ENCODE measurements at regions not wholly inside any gene's neighbourhood (a gene's known extent, or its start where the extent isn't known, plus 50 kb on each side); places are given as distances from the start of the nearest gene placed in this dataset.
"Not testable (repeated sequence)": the region's sequence is repeated elsewhere in the genome, so short reads cannot be mapped to it uniquely, and the experiment has no call there.

DNA sequence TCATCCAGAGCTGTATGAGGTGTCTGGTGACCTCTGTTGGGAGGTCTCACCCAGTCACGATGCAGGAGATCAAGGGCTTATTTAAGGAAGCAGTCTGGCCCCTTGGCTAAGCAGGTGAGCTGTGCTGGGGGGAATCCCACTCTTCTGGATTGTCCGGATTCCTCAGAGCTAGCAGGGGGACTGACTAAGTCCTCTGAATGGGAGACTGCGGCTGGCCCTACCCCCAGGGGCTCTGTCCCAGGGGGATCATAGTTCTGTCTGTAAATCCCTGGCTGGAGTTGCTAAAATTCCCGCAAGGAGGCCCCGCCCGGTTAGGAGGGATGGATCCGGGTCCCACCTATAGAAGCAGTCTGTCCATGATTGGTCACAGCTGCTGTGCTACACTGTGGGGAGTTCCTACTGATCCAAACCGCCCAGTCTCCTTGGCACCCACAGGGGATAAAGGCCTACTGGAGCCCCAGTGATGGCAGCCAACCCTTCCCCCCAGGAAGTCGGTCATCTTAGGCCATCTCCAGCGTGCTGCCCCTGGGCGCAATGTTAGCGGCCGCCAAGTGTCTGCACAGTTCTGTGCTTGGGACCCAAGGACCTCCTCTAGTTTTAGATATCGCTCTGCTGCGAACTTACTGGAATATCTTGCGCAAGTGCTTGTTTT, 118.2 kb upstream of the KLF8 start:
- Mint-ChIP-seq H3K4me3 (no peak overlapping the region), H3K36me3 (ENCODE audit: low read depth) (no peaks in the 10 kb centered on the region), H3K27me3 (ENCODE audit: low read depth, poor library complexity) (no peaks in the 10 kb centered on the region), H3K9me3 (peaks cover 53% of the 10 kb centered on the region), H3K27ac (no peak overlapping the region), H3K4me1 (no peaks in the 10 kb centered on the region)
- no peak for DNase-seq
- TF ChIP-seq, protein P1, sequence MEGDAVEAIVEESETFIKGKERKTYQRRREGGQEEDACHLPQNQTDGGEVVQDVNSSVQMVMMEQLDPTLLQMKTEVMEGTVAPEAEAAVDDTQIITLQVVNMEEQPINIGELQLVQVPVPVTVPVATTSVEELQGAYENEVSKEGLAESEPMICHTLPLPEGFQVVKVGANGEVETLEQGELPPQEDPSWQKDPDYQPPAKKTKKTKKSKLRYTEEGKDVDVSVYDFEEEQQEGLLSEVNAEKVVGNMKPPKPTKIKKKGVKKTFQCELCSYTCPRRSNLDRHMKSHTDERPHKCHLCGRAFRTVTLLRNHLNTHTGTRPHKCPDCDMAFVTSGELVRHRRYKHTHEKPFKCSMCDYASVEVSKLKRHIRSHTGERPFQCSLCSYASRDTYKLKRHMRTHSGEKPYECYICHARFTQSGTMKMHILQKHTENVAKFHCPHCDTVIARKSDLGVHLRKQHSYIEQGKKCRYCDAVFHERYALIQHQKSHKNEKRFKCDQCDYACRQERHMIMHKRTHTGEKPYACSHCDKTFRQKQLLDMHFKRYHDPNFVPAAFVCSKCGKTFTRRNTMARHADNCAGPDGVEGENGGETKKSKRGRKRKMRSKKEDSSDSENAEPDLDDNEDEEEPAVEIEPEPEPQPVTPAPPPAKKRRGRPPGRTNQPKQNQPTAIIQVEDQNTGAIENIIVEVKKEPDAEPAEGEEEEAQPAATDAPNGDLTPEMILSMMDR (IDR thresholded peaks at IDR 0.05) = no peak

DNA sequence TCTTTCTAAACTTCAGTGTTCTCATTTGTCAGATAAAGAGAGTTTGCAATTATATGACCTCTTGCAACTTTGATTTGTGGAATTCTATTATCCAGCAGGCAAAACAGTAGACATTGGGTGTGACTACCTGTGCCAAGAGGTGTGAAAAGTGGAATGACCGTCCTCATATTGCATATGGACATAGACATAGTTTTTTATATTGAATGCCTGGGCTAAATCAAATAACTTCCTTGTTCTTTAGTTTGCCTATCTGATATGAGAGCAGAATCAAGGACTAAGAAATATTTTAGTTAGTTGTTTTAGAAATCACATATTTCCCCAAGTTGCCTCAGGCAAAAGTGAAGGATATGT, 117.7 kb upstream of the KLF8 start:
- no peak overlapping the region for H3K4me3 Mint-ChIP-seq
- no peaks in the 10 kb centered on the region for H3K4me1 Mint-ChIP-seq
- TF ChIP-seq, protein P1 (IDR thresholded peaks at IDR 0.05) = no peak

DNA sequence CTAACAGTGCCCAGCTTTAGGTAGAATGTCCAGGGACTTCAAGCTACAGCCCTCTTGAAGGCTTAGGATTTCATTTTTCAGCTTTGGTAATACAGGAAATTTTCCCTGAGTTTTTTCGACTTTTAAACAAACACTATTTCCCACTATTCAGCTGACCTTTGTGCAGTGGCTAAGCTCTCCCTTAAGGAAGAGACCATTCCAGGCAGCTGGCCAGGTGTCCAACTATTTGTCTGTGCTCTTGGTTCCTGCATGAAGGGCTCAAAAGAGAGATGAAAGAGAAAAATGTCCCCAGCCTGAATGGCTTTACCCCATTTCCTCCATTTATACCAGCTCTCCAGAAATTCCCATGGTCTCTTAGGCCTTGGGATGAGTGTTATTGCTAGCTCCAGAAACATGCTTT, 111.9 kb upstream of the KLF8 start:
- no peaks in the 10 kb centered on the region for H3K27me3 Mint-ChIP-seq (ENCODE audit: low read depth, poor library complexity)
- no peak for DNase-seq
- TF ChIP-seq, protein P1 (IDR thresholded peaks at IDR 0.05) = no peak
- H3K36me3 Mint-ChIP-seq (ENCODE audit: low read depth) = no peaks in the 10 kb centered on the region
- no peak overlapping the region for H3K27ac Mint-ChIP-seq
- H3K9me3 Mint-ChIP-seq = peaks cover 39% of the 10 kb centered on the region
- H3K4me1 Mint-ChIP-seq = no peaks in the 10 kb centered on the region
- no peak overlapping the region for H3K4me3 Mint-ChIP-seq

More for the DNA sequence above, 117.7 kb upstream of the KLF8 start:
- Mint-ChIP-seq H3K9me3 (peaks cover 50% of the 10 kb centered on the region), H3K27ac (no peak overlapping the region), H3K27me3 (ENCODE audit: low read depth, poor library complexity) (no peaks in the 10 kb centered on the region), H3K36me3 (ENCODE audit: low read depth) (no peaks in the 10 kb centered on the region)
- no peak for DNase-seq

DNA sequence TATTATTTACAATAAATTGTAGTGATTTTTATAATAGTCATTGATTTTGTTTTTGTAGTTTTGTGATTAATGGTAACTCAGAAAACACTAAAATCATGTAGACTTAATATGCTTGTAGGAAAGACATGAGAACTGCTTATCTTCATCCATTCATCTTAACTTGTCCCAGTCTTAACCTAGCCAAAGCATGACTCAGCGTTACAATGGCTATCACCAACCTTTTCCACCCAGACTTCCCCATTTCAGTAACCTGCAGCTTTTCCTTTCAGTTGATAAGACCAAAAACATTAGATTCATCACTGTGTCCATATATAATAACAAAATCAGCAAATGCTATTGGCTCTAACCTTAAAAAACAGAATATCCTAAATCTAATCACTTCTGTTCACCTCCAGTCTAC, 106.2 kb upstream of the KLF8 start:
- H3K4me1 Mint-ChIP-seq = no peaks in the 10 kb centered on the region
- peaks cover 58% of the 10 kb centered on the region for H3K9me3 Mint-ChIP-seq
- TF ChIP-seq, protein P1 (IDR thresholded peaks at IDR 0.05) = no peak
- peaks cover 5% of the 10 kb centered on the region for H3K36me3 Mint-ChIP-seq (ENCODE audit: low read depth)
- no peaks in the 10 kb centered on the region for H3K27me3 Mint-ChIP-seq (ENCODE audit: low read depth, poor library complexity)
- DNase-seq = no peak
- H3K27ac Mint-ChIP-seq = no peak overlapping the region
- no peak overlapping the region for H3K4me3 Mint-ChIP-seq

DNA sequence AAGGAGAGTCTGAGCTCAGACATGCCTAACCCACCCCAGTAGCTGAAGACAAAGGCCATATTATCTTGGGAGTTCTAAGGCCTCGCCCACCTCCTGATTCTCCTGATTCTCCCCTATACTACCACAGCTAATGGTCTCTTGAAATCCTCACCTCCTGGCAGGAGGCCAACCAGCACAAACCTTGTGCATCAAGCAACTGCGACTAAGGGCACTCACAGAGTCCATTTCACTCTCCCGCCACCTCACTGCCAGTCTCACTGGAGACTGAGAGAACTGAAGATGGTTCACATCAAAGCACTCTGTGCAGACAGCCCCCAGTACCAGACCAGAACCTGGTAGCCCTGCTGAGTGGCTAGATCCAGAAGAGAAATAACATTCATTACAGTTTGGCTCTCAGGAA, 102.1 kb upstream of the KLF8 start:
- H3K4me1 Mint-ChIP-seq = no peaks in the 10 kb centered on the region
- TF ChIP-seq, protein P1 (IDR thresholded peaks at IDR 0.05) = no peak

DNA sequence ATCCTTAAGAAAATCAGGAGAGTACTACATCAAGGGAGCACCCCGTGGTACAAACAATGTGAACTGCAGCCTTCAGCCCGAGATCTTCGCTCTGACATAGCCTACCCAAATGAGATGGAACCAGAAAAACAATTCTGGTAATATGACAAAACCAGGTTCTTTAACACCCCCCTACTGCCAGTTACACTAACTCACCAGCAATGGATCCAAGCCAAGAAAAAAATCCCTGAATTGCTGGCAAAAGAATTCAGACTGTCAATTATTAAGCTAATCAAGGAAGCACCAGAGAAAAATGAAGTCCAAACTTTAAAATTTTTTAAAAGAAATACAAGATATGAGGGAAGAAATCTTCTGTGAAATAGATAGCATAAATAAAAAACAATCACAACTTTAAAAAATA, 101.7 kb upstream of the KLF8 start:
- H3K36me3 Mint-ChIP-seq (ENCODE audit: low read depth) = peaks cover 5% of the 10 kb centered on the region
- H3K4me3 Mint-ChIP-seq = no peak overlapping the region
- peaks cover 79% of the 10 kb centered on the region for H3K9me3 Mint-ChIP-seq
- peaks cover 3% of the 10 kb centered on the region for H3K27me3 Mint-ChIP-seq (ENCODE audit: low read depth, poor library complexity)
- no peaks in the 10 kb centered on the region for H3K4me1 Mint-ChIP-seq
- no peak overlapping the region for H3K27ac Mint-ChIP-seq
- DNase-seq = no peak
- TF ChIP-seq, protein P1 (IDR thresholded peaks at IDR 0.05) = no peak

More for the DNA sequence above, 102.1 kb upstream of the KLF8 start:
- H3K36me3 Mint-ChIP-seq (ENCODE audit: low read depth) = peaks cover 5% of the 10 kb centered on the region
- H3K27me3 Mint-ChIP-seq (ENCODE audit: low read depth, poor library complexity) = peaks cover 3% of the 10 kb centered on the region
- H3K9me3 Mint-ChIP-seq = peaks cover 78% of the 10 kb centered on the region
- no peak overlapping the region for H3K27ac Mint-ChIP-seq
- no peak overlapping the region for H3K4me3 Mint-ChIP-seq
- no peak for DNase-seq

DNA sequence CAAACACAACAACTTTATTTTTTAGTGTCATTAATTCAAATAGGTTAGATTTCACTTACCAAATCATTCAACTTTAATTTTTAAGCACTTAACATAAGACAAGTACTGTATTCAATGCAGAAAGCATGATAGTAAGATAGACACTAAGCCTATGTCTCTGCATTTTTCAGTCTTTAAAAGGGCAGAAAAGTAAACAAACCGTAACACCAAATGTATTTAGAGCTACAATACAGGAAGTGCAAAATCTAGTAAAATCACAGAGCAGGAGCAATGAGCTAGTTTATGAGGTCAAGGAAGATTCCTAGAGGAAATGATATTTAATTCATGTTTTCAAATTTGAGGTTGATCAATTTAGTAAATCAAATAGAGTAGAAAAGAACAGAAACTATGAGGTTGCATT, 68.0 kb upstream of the KLF8 start:
- H3K36me3 Mint-ChIP-seq (ENCODE audit: low read depth); H3K27me3 Mint-ChIP-seq (ENCODE audit: low read depth, poor library complexity); H3K4me1 Mint-ChIP-seq; DNase-seq; H3K4me3 Mint-ChIP-seq; H3K27ac Mint-ChIP-seq: not testable (repeated sequence)
- peaks cover 69% of the 10 kb centered on the region for H3K9me3 Mint-ChIP-seq

Data from nephron progenitor cell (in vitro differentiated cells).